ENCODE measurements at regions not wholly inside any gene's neighbourhood (a gene's known extent, or its start where the extent isn't known, plus 50 kb on each side); places are given as distances from the start of the nearest gene placed in this dataset.

DNA sequence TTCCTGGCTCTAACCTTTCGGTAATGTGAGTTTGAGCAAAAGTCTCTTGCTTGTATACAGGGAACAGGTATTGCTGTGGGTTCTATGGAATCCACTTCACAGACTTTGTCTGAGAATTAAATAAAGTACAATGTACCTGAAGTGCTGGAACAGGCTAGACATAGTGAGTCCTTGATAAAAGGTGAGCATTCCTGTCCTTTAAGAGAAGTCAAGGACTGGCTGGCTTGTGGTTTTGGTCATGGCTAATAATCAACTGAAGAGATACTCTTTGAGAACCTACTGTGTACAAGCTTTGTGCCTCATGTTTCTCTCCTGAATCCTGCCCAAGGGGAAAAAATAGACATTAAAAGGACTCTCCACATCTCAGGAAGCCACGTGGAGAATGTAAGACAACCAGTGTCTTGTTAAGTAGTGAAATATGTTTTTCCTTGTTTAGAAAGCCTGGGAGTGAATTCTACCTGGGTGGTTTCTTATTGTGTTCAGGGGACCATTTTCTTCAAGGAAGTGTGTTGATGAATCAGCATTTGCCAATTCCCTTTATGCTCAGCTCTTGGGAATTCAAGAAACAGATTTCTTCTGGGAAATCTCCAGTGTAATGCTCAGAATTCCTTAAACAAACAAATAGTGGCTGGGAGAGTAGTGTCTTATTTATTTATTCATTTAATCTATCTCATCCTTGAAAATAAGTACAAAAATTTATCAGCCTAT, 55.2 kb upstream of the PLD5 start:
- no peak for DNase-seq (ENCODE audit: low spot score)
- intact Hi-C loops (cut with DNase I): no loop called here

Measured in posterior vena cava (tissue), 2 donors.